Islet of Langerhans (tissue), 1 donor: ENCODE measurements at regions not wholly inside any gene's neighbourhood (a gene's known extent, or its start where the extent isn't known, plus 50 kb on each side); places are given as distances from the start of the nearest gene placed in this dataset.

Experiments used
- FAIRE-seq: peaks from one replicate; lab custom pipeline; 2011; peaks lifted over from hg19 to GRCh38; lab: Jason Lieb, UNC

DNA sequence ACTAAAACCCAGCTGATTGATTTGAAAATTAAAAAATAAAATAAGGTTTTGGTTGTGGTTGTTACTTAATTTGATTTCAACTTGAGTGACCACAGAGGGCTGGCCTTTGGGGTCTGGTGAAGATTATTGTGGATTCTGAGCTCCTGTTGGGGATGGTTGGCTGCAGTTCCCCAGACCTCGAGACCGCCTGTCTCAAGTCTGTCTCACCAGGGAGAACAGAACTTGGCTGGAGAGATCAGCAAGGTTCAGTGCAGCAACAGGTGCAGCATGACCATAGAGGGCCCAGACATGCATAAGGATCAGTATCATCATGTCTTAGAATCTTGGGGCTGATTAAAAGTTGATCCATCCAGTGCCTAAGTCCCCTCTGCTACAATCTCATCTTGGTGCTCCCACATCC is 491.9 kb downstream of the BCOR start:
- no peak for FAIRE-seq

GRCh38 chrX:39609941-39610340 is 487.8 kb downstream of the BCOR start:
- no peak for FAIRE-seq

- FAIRE-seq = no peak
Measured at GRCh38 chrX:39611468-39611867, 486.3 kb downstream of the BCOR start.

GRCh38 chrX:39613482-39613995 is 484.2 kb downstream of the BCOR start:
- FAIRE-seq = no peak

GRCh38 chrX:39613997-39614679 is 483.6 kb downstream of the BCOR start:
- FAIRE-seq = no peak

DNA sequence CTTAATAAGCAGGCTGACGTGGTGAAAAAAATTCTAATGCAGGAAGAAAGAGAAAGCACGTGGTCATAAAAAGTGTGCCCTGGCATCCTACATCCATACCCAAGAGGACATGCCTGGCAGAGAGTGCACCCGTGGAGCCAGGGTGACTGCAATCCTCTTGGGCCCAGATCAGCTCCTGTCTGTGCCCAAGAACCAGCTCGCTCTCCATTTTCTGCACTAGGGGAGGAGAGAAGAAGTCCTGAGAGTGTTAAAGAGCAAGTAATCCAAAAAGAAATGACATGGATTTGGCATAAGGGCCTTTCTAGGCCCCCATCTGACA is 483.1 kb downstream of the BCOR start:
- FAIRE-seq = no peak

GRCh38 chrX:39616098-39616729 is 481.5 kb downstream of the BCOR start:
- FAIRE-seq = no peak

DNA sequence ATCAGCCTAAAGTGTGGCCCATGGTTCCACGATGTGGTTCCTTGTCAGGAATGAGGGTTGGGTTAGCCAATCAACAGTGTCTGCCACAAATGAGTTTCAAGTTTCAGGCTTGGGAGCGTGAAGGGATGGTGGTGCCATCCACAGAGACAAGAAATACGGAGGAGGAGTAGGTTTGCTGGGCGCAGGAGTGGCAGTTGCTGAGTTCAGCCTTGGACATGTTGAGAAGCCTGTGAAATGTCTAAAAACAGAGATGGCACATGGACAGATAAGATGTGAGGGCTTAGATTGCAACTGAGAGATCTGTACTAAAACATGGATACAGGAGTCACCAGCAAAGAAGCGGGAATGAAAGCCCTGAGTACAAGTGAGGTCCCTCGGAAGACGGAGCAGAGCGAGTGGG is 481.0 kb downstream of the BCOR start:
- no peak for FAIRE-seq

DNA sequence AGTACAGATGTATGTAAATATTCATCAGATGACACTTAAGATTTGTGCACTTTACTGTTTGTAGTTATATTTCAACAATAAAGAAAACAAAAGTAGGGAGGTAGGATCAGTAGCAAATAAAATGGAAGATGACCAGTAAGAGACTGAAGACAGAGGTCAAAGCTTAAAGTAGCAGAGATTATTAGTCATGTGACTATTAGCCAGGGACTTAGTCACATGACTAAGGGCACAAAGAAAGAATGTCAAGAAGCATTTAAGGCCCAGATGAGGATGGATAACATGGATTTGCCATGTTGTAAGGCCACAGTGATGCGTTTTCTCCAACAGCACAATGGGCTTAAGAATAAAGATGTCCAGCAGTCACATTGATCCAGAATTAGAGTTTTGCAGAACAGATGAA is 479.6 kb downstream of the BCOR start:
- FAIRE-seq = no peak

GRCh38 chrX:39619182-39620009 is 478.4 kb downstream of the BCOR start:
- no peak for FAIRE-seq

- FAIRE-seq = no peak
Measured at GRCh38 chrX:39624166-39624565, 473.6 kb downstream of the BCOR start.

- FAIRE-seq = no peak
Measured at GRCh38 chrX:39625810-39626209, 471.9 kb downstream of the BCOR start.

DNA sequence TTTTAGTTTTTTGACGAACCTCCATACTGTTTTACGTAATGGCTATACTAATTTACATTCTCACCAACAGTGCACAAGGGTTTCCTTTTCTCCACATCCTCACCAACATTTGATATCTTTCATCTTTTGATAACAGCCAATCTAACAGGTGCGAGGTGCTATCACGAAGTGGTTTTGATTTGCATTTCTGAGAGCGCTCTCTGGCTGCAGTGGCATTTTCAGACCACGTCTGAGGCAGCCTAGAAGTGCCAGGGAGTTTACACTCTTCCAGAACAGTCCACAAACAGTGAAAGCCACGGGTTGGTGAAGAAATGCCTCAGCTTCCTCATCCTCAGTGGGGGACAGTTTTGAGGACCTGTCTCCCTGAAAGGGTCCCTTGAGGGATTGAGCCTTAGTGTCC is 471.0 kb downstream of the BCOR start:
- FAIRE-seq = no peak

DNA sequence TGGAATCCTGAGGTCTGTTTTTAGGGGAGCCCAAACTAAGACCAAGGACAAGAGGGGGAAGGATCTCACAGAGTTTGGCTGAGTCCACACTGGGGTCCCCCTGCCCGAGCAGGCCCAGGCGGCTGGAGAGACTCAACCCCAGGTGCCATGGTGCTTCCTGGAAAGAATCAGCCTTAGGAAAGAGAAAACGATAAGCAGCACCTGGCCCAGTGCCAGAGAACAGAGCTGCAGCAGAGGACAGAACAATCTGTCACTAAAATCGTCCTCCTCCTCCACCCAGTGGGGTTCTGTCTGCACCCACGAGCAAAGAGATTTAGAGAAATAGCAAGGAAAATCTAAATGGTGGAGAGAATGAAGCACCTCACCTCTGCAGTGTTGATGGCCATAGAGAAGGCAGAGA is 470.5 kb downstream of the BCOR start:
- no peak for FAIRE-seq

DNA sequence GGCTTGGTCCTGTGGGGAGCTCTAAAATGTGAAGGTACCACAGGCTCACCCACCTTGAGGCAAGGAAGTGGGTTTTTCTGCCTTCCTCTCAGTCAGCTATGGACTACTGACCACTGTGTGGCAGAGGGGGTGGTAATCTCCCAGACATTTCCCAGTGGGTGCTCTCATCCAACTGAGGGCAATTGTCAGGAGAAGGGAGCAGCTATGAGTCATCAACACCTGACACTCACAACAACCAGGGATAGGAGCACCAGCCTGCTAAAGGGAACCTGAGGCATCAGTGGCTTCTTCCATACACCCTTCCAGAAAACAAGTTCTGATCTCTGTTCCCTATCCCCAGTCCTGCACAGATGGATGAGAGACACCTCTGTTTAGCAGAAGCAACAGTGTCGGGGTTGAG is 468.8 kb downstream of the BCOR start:
- FAIRE-seq = no peak

- FAIRE-seq = no peak
Measured at GRCh38 chrX:39630344-39630743, 467.4 kb downstream of the BCOR start.

DNA sequence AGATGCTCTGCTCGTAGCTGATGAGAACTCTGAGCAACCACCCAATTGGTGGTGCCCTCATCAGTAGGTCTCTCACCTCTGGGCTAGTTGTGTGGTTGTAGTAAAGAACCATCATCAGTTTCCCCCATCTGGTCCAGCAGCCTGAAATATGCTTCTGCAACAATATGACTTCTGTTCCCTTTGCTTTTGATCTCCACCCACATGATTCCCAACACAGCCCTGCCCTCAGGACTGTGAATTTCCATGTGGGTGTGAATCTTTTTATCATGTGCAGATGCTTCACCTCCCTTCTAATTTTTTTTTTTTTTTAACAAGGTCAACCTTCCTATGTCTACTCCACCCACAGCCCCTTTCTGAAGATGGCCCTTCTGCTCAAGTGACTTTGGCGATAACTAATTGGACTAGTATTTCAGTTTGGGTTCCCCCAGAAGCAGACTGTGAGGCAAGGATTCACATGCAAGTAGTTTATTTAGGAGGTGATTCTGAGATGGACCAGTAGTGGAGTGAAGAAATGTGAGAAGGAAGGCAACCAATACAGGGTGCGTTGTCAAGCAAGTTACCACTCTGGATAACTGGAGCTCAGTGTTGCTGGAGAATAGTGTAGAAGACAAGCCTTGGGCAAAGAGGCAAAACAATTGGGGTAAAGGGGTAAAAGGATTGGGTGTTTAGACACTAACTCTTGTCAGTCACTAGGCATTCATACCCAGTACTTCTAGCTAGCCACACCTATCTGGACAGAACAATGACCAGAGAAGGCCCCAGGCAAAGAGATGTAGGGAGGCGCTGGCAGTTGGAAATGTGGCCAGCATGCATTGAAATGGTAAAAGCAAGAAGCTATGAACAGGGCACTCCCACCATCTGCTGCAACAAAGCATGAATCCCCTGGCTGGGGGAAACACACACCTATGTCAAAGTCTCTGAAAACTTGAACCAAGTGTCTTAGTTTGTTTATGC is 466.2 kb downstream of the BCOR start:
- FAIRE-seq = no peak

DNA sequence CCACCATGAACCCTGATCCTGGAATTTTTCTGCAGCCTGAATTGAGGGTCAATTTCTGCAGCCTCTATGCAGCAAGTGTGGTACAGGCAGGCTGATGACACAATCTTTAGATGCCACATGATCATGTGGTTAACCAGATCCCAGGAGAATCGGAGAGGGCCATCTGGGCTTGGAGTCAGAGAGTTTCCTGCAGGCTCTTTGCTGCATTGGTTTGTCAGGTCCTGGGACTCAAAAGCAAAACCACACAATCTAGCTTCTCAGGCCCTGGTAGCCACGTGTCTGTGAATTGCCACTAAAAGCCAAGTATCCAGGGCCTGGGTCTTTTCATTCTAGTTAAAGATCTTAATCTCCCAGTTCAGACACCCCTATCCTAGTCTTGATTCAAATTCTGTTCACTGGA is 464.5 kb downstream of the BCOR start:
- FAIRE-seq = no peak

DNA sequence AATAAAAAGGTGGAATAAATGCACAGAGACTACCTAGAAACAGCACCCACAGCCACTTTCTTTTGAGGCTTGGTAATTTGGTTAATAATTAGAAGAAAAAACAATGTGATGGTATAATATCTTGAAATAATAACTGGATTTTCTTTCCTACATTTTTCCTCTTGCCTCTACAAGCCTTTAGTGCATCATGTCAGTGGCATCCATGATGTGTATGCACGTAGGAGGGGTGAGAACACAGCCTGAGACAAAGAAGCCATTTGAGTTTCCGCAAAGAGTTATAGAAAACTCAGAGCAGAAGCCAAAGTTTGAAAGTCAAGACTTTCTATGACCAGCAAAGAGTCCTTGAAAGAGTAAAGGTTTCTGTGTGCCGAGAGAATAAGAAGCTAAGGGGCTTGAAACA is 461.3 kb downstream of the BCOR start:
- FAIRE-seq = no peak

DNA sequence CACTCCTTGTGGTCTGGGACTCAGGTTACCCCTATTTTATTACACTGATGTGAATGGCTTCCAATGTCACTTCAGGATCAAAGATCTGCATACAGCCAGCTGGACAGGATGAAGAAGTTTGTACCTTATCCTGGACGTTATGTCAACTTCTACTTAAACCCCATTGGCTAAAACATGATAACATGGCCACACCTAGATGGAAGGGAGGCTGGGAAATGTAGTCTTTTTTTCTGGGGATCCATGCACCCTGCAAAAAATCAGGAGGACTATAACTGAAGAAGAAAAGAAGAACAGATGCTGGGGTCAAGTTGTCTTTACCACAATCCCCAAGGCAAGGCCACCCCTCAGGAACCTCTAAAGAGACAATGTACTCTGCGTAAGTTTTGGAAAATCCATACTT is 459.2 kb downstream of the BCOR start:
- FAIRE-seq = no peak

GRCh38 chrX:39639871-39640270 is 457.9 kb downstream of the BCOR start:
- FAIRE-seq = no peak

DNA sequence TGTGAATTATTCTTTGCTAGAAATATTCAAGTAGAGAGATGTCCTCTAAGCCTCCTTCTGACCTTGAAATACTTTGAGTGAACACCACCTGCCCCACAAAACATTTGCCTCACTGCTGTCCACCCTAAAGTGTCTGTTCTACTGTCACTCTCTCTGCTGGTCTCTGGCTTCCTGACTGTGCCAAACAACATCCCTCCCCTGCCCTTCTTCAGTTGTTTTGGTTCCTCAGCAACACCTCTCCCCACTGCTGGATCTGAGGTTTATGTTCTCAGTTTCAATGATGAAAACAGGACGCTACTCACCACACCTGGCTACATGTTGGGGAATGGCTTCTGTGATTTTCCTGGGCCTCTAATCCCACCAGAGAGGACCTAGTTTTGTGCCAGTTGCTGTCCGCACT is 456.9 kb downstream of the BCOR start:
- no peak for FAIRE-seq
